Renal cortical epithelial cell (primary cell): ENCODE measurements at regions not wholly inside any gene's neighbourhood (a gene's known extent, or its start where the extent isn't known, plus 50 kb on each side); places are given as distances from the start of the nearest gene placed in this dataset.
"Not testable (repeated sequence)": the region's sequence is repeated elsewhere in the genome, so short reads cannot be mapped to it uniquely, and the experiment has no call there.

Experiments
- DNase-seq: peaks from one replicate; pipeline ENCODE4 v3.0.0-alpha.2; 2011; ENCODE audit warnings: low read depth

GRCh38 chr6:48404927-48405326 lies 293.9 kb upstream of the PTCHD4 start:
- no peak for DNase-seq

GRCh38 chr6:48403587-48403986 lies 292.6 kb upstream of the PTCHD4 start:
- DNase-seq, result no peak

- no peak for DNase-seq
Measured at GRCh38 chr6:48401016-48401415, 290.0 kb upstream of the PTCHD4 start.

GRCh38 chr6:48397887-48398286 lies 286.9 kb upstream of the PTCHD4 start:
- peak; percentile 12 for DNase-seq

GRCh38 chr6:48389146-48390043 lies 278.4 kb upstream of the PTCHD4 start:
- DNase-seq, result peak; percentile 46

GRCh38 chr6:48388044-48388443 lies 277.0 kb upstream of the PTCHD4 start:
- DNase-seq, result no peak

GRCh38 chr6:48378884-48379407 lies 267.9 kb upstream of the PTCHD4 start:
- DNase-seq, result no peak

GRCh38 chr6:48377115-48377514 lies 266.1 kb upstream of the PTCHD4 start:
- DNase-seq, result no peak

GRCh38 chr6:48371226-48371625 lies 260.2 kb upstream of the PTCHD4 start:
- DNase-seq, result not testable (repeated sequence)

- DNase-seq, result no peak
Measured at GRCh38 chr6:48369100-48369499, 258.1 kb upstream of the PTCHD4 start.

GRCh38 chr6:48325701-48326100 lies 214.7 kb upstream of the PTCHD4 start:
- DNase-seq, result peak; percentile 58

- no peak for DNase-seq
Measured at GRCh38 chr6:48318670-48319069, 207.7 kb upstream of the PTCHD4 start.

GRCh38 chr6:48315915-48316314 lies 204.9 kb upstream of the PTCHD4 start:
- DNase-seq, result peak; percentile 44

- DNase-seq, result no peak
Measured at GRCh38 chr6:48315051-48315719, 204.2 kb upstream of the PTCHD4 start.

GRCh38 chr6:48311301-48311700 lies 200.3 kb upstream of the PTCHD4 start:
- DNase-seq, result no peak

GRCh38 chr6:48307573-48307972 lies 196.6 kb upstream of the PTCHD4 start:
- no peak for DNase-seq

- no peak for DNase-seq
Measured at GRCh38 chr6:48290595-48290994, 179.6 kb upstream of the PTCHD4 start.

- no peak for DNase-seq
Measured at GRCh38 chr6:48289841-48290240, 178.8 kb upstream of the PTCHD4 start.

- no peak for DNase-seq
Measured at GRCh38 chr6:48281217-48281616, 170.2 kb upstream of the PTCHD4 start.

- DNase-seq, result no peak
Measured at GRCh38 chr6:48280035-48280620, 169.1 kb upstream of the PTCHD4 start.

GRCh38 chr6:48278261-48278660 lies 167.3 kb upstream of the PTCHD4 start:
- DNase-seq, result no peak

GRCh38 chr6:48272518-48272917 lies 161.5 kb upstream of the PTCHD4 start:
- DNase-seq, result no peak

GRCh38 chr6:48255094-48255493 lies 144.1 kb upstream of the PTCHD4 start:
- DNase-seq, result no peak
